ENCODE measurements at regions not wholly inside any gene's neighbourhood (a gene's known extent, or its start where the extent isn't known, plus 50 kb on each side); places are given as distances from the start of the nearest gene placed in this dataset.

DNA sequence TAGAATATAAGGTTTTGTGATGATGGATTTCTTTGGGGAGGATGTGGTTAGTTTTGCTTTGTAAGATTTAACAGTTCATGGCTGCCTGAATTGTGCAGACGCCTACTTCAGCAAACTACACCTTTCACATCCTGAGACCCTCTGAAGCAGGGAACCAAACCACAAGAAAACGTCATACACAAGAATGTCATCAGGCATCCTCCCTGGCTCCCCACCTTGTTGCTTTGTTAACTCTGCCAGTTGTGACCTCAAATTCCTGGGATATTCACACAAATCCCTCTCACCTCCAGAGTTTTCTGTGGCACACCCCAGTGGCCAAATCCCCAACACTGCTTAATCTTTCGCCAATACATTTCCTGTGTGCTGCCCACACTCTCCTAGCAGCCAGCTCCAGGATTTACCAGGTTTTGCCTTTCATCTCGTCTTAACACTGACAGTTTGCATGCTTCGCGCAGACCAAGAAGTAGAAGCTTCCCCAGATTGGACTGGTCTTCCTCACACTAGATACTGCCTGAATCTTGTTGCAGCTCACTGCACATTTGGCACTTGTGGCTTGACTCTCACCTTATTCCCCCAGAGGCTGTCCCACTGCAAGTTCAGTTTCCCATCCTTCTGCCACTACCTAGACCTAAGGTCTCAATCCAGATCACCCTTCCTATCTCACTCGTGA is 51.1 kb upstream of the CTTNBP2NL start:
- in situ Hi-C loops (cut with HindIII; ENCODE audit: low sequenced_read_pairs): loop anchor here (25.0 kb wide), 1 partner anchor 108 kb away; no protein-coding TSS in a partner anchor

Data from endothelial cell of hepatic sinusoid (primary cell).